ENCODE measurements at regions not wholly inside any gene's neighbourhood (a gene's known extent, or its start where the extent isn't known, plus 50 kb on each side); places are given as distances from the start of the nearest gene placed in this dataset.

DNA sequence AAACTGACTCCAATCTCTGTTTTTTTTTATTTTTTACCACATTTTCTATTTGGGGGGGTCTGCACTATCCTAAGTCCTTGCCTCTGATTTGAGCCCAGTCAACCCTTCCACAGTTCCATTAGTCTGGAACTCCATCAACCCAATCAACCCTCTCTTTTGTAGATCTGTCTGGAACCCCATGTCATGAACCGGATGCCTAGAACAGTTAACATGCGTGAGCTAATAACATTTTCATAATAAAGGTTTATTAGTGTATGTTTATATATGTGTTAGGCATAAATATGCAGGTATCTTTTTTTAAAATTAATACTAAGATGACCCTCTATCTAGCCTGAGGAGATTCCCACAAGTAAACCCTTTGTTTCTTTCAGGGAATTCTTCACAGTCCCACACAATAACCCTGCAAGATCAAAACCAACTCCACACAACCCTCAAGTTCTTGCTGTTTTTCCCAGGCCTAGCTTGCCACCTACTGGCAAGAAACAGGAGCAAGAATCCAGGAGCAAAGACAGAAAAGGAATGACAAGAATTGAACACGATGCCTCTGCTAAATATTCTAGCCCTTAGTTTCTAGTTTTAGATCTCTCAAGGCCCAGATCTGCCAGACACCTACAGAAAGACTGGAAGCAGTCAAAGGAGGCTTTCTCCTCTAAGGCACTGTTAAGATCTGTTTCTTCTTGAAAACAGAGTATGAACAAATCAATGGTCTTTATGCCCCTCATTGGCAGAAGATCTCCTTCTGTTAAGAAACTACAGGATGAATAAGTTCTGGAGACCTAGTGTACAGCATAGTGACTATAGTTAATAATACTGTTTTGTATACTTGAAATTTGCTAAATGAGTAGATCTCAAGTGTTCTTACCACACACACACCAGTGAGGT, 100.4 kb downstream of the TRIM36 start:
- no peaks in the 10 kb centered on the region for H3K36me3 ChIP-seq (ENCODE audit: insufficient read depth, low read length)
- DNase-seq (ENCODE audit: low read depth), result peak; percentile 33
- H3K9me3 ChIP-seq (ENCODE audit: insufficient read depth, low read depth, low read length), result no peaks in the 10 kb centered on the region
- no peak overlapping the region for H3K4me2 ChIP-seq (ENCODE audit: low read length)
- no peak overlapping the region for H3K4me3 ChIP-seq (ENCODE audit: insufficient read depth, low read depth, low read length)
- peaks cover 2% of the 10 kb centered on the region for H3K27me3 Mint-ChIP-seq (ENCODE audit: low read depth, unreplicated experiment)
- no peak overlapping the region for H3K27ac Mint-ChIP-seq (ENCODE audit: unreplicated experiment)
- H3K9ac ChIP-seq (ENCODE audit: low read length), result no peak overlapping the region
- H3K9me3 Mint-ChIP-seq (ENCODE audit: unreplicated experiment), result peaks cover 3% of the 10 kb centered on the region
- H3K27me3 ChIP-seq (ENCODE audit: insufficient read depth, low read length), result no peaks in the 10 kb centered on the region
- FAIRE-seq, result peak; percentile 37
- H3K4me1 Mint-ChIP-seq (ENCODE audit: low read depth, unreplicated experiment), result no peaks in the 10 kb centered on the region
- H3K4me3 Mint-ChIP-seq (ENCODE audit: unreplicated experiment), result no peak overlapping the region
- no peaks in the 10 kb centered on the region for H3K79me2 ChIP-seq (ENCODE audit: insufficient read depth, low read length)
- TF ChIP-seq EZH2 (IDR thresholded peaks at IDR 0.05; ENCODE audit: insufficient read depth, low read length) (no peak), CTCF (IDR thresholded peaks at IDR 0.05; ENCODE audit: insufficient read depth, low read depth, low read length) (peak; percentile 80)
- H3K4me1 ChIP-seq (ENCODE audit: insufficient read depth, low read length), result no peaks in the 10 kb centered on the region
- no peak overlapping the region for H2AFZ ChIP-seq (ENCODE audit: low read depth, low read length)
- no peaks in the 10 kb centered on the region for H3K36me3 Mint-ChIP-seq (ENCODE audit: low read depth, unreplicated experiment)
- H4K20me1 ChIP-seq (ENCODE audit: insufficient read depth, low read length), result no peaks in the 10 kb centered on the region
- H3K27ac ChIP-seq (ENCODE audit: low read depth, low read length), result no peak overlapping the region

DNA sequence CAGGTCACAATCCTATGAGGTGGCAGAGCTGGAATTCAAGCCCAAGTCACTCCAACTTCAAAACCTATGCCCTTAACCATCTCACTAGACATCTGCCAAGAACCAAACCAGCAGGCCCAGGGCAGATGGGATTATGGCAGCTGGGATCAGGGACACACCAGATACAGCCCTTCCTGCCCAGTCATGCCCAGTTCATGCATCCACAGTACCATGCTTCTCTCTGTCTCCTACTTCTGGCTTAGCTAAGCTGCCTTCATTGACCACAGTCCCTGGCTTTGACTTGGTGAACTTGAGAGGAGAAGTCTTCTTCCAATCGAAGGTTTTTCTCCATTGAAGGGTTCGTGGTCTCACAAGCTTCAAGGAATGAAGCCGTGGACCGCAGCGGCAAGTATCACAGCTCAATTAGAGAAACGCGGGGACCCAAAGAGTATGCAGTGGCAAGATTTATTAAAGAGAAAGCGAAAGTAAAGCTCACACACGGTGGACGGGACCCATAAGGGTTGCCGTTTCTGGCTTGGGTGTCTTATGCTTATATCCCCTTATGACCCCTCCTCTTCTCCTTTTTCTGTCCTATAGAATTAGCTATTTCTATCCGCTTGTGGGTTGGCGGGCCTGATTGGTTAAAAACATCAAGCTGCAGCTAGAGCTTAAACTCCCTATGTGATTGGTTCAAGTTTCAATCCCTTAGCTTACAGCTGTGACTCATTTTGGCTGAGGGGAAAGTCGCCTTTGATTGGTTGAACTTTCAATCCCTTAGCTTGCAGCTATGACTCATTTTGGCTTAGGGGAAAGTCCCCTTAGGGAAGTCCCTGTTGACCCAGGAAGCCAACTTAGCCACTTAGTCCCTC, 101.2 kb downstream of the TRIM36 start:
- TF ChIP-seq CTCF (IDR thresholded peaks at IDR 0.05; ENCODE audit: insufficient read depth, low read depth, low read length), result no peak
- no peak for TF ChIP-seq EZH2 (IDR thresholded peaks at IDR 0.05; ENCODE audit: insufficient read depth, low read length)
- FAIRE-seq, result no peak
- no peak overlapping the region for H3K4me3 ChIP-seq (ENCODE audit: insufficient read depth, low read depth, low read length)

More for the DNA sequence above, 101.2 kb downstream of the TRIM36 start:
- Histone ChIP-seq H3K9ac (ENCODE audit: low read length) (no peak overlapping the region), H3K79me2 (ENCODE audit: insufficient read depth, low read length) (no peaks in the 10 kb centered on the region), H2AFZ (ENCODE audit: low read depth, low read length) (no peak overlapping the region), H3K4me2 (ENCODE audit: low read length) (no peak overlapping the region), H3K9me3 (ENCODE audit: insufficient read depth, low read depth, low read length) (no peaks in the 10 kb centered on the region), H4K20me1 (ENCODE audit: insufficient read depth, low read length) (no peaks in the 10 kb centered on the region), H3K4me1 (ENCODE audit: insufficient read depth, low read length) (no peaks in the 10 kb centered on the region), H3K27ac (ENCODE audit: low read depth, low read length) (no peak overlapping the region), H3K27me3 (ENCODE audit: insufficient read depth, low read length) (no peaks in the 10 kb centered on the region), H3K36me3 (ENCODE audit: insufficient read depth, low read length) (no peaks in the 10 kb centered on the region)
- peak; percentile 23 for DNase-seq (ENCODE audit: low read depth)
- no peak overlapping the region for H3K27ac Mint-ChIP-seq (ENCODE audit: unreplicated experiment)
- no peaks in the 10 kb centered on the region for H3K4me1 Mint-ChIP-seq (ENCODE audit: low read depth, unreplicated experiment)
- peaks cover 3% of the 10 kb centered on the region for H3K9me3 Mint-ChIP-seq (ENCODE audit: unreplicated experiment)
- H3K36me3 Mint-ChIP-seq (ENCODE audit: low read depth, unreplicated experiment), result no peaks in the 10 kb centered on the region
- H3K4me3 Mint-ChIP-seq (ENCODE audit: unreplicated experiment), result no peak overlapping the region
- peaks cover 2% of the 10 kb centered on the region for H3K27me3 Mint-ChIP-seq (ENCODE audit: low read depth, unreplicated experiment)

All from astrocyte (in vitro differentiated cells and primary cell).